ENCODE measurements at regions not wholly inside any gene's neighbourhood (a gene's known extent, or its start where the extent isn't known, plus 50 kb on each side); places are given as distances from the start of the nearest gene placed in this dataset.
"Not testable (repeated sequence)": the region's sequence is repeated elsewhere in the genome, so short reads cannot be mapped to it uniquely, and the experiment has no call there.

GRCh38 chr13:76245211-76245610 lies 609.1 kb downstream of the LMO7 start:
- TF ChIP-seq EP300 (IDR thresholded peaks at IDR 0.05) = no peak
- no peak for TF ChIP-seq CTCF (IDR thresholded peaks at IDR 0.05)
- no peak for DNase-seq (ENCODE audit: low spot score in 2 of 2)
- Histone ChIP-seq H3K9me3 (no peaks in the 10 kb centered on the region), H3K36me3 (no peaks in the 10 kb centered on the region), H3K27ac (no peak overlapping the region), H3K27me3 (no peaks in the 10 kb centered on the region), H3K4me3 (no peak overlapping the region), H3K4me1 (no peaks in the 10 kb centered on the region)
- WGBS, 2 donors = 62 to 76% methylated on average over 4 of the region's 4 CpGs

GRCh38 chr13:76243120-76243519 lies 607.0 kb downstream of the LMO7 start:
- not testable (repeated sequence) for H3K9me3 ChIP-seq; H3K36me3 ChIP-seq; DNase-seq (ENCODE audit: low spot score in 2 of 2); H3K27ac ChIP-seq; H3K4me1 ChIP-seq; H3K27me3 ChIP-seq; H3K4me3 ChIP-seq
- 80 to 86% methylated on average over 8 of the region's 8 CpGs for WGBS, 2 donors

- Histone ChIP-seq H3K4me3 (no peak overlapping the region), H3K4me1 (no peaks in the 10 kb centered on the region), H3K27ac (no peak overlapping the region), H3K27me3 (no peaks in the 10 kb centered on the region), H3K9me3 (no peaks in the 10 kb centered on the region), H3K36me3 (no peaks in the 10 kb centered on the region)
- WGBS, 2 donors = 86 to 88% methylated on average over 4 of the region's 4 CpGs
- TF ChIP-seq POLR2A (IDR thresholded peaks at IDR 0.05) (no peak), EP300 (IDR thresholded peaks at IDR 0.05) (no peak), CTCF (IDR thresholded peaks at IDR 0.05) (no peak)
- no peak for DNase-seq (ENCODE audit: low spot score in 2 of 2)
These were observed 603.0 kb downstream of the LMO7 start for GRCh38 chr13:76239031-76239680.

GRCh38 chr13:76231522-76232167 lies 595.5 kb downstream of the LMO7 start:
- 90 to 92% methylated on average over 4 of the region's 4 CpGs for WGBS, 2 donors

GRCh38 chr13:76229281-76229680 lies 593.2 kb downstream of the LMO7 start:
- 90 to 94% methylated on average over 2 of the region's 2 CpGs for WGBS, 2 donors
- H3K9me3 ChIP-seq = no peaks in the 10 kb centered on the region
- TF ChIP-seq POLR2A (IDR thresholded peaks at IDR 0.05) (no peak), EP300 (IDR thresholded peaks at IDR 0.05) (no peak), CTCF (IDR thresholded peaks at IDR 0.05) (no peak)
- H3K4me3 ChIP-seq = no peak overlapping the region
- H3K27me3 ChIP-seq = no peaks in the 10 kb centered on the region
- H3K27ac ChIP-seq = no peak overlapping the region
- H3K36me3 ChIP-seq = no peaks in the 10 kb centered on the region
- H3K4me1 ChIP-seq = no peaks in the 10 kb centered on the region
- no peak for DNase-seq (ENCODE audit: low spot score in 2 of 2)

More at GRCh38 chr13:76231522-76232167, 595.5 kb downstream of the LMO7 start:
- no peak overlapping the region for H3K27ac ChIP-seq
- H3K27me3 ChIP-seq = no peaks in the 10 kb centered on the region
- H3K4me1 ChIP-seq = no peaks in the 10 kb centered on the region
- no peaks in the 10 kb centered on the region for H3K9me3 ChIP-seq
- TF ChIP-seq CTCF (IDR thresholded peaks at IDR 0.05) (no peak), EP300 (IDR thresholded peaks at IDR 0.05) (no peak), POLR2A (IDR thresholded peaks at IDR 0.05) (no peak)
- no peak for DNase-seq (ENCODE audit: low spot score in 2 of 2)
- H3K36me3 ChIP-seq = no peaks in the 10 kb centered on the region
- H3K4me3 ChIP-seq = no peak overlapping the region

Data from tibial nerve (tissue), 4 donors.